PC-3 (cell line): ENCODE measurements at regions not wholly inside any gene's neighbourhood (a gene's known extent, or its start where the extent isn't known, plus 50 kb on each side); places are given as distances from the start of the nearest gene placed in this dataset.

Experiments
- EZH2 ChIP-seq: fragments of 300-600 bp; sonication (generic); IDR thresholded peaks from one replicate; pipeline ENCODE4 v1.6.1; 2017; ENCODE audit warnings: antibody characterized with exemption, mild to moderate bottlenecking, low read length; ENCODE audit not compliant: unreplicated experiment
- EZH2phosphoT487 ChIP-seq: fragments of 300-600 bp; sonication (generic); IDR thresholded peaks from 2 replicates; pipeline ENCODE4 v1.6.1; 2018; ENCODE audit warnings: mild to moderate bottlenecking, antibody characterized with exemption, low read length, borderline replicate concordance
- TF ChIP-seq, protein P1 (sequence below): fragments of 300-600 bp; sonication (generic); conservative IDR thresholded peaks from 2 replicates; pipeline ENCODE4 v1.5.1; 2017; ENCODE audit warnings: antibody characterized with exemption, low read depth, mild to moderate bottlenecking, low read length

DNA sequence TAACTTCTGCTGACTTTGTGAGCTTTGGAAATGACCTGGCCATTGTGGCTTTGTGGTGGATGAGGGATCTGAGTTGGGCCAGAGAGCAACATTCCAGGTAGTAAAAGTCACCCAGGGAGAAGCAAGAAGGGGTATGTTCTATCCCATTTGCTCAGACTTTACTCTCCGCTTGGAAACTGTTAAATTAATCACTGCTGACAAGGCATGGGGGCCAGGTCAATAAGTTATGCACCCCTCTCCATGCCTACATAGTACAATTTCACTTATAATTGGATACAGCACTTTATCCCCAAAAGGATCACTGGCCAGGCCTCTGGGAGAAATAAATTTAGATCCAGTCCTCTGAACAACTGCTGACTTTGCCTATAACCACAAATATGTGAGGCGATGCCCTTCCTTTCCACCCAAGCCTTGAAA lies 92.1 kb downstream of the RPRM start:
- TF ChIP-seq, protein P1, sequence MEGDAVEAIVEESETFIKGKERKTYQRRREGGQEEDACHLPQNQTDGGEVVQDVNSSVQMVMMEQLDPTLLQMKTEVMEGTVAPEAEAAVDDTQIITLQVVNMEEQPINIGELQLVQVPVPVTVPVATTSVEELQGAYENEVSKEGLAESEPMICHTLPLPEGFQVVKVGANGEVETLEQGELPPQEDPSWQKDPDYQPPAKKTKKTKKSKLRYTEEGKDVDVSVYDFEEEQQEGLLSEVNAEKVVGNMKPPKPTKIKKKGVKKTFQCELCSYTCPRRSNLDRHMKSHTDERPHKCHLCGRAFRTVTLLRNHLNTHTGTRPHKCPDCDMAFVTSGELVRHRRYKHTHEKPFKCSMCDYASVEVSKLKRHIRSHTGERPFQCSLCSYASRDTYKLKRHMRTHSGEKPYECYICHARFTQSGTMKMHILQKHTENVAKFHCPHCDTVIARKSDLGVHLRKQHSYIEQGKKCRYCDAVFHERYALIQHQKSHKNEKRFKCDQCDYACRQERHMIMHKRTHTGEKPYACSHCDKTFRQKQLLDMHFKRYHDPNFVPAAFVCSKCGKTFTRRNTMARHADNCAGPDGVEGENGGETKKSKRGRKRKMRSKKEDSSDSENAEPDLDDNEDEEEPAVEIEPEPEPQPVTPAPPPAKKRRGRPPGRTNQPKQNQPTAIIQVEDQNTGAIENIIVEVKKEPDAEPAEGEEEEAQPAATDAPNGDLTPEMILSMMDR: no peak
- TF ChIP-seq EZH2 (no peak), EZH2phosphoT487 (no peak)
